Stimulated activated CD4-positive, alpha-beta T cell treated with anti-CD3 and anti-CD28 coated beads, Interleukin-15, amount 100 ng/mL, for 48 hours (primary cell): ENCODE measurements at regions not wholly inside any gene's neighbourhood (a gene's known extent, or its start where the extent isn't known, plus 50 kb on each side); places are given as distances from the start of the nearest gene placed in this dataset.

Experiments
- DNase-seq, 2 donors: peaks; one replicate each; pipeline ENCODE4 v3.0.0-alpha.2; 2020; ENCODE audit warnings: low read depth in 2 of 2

DNA sequence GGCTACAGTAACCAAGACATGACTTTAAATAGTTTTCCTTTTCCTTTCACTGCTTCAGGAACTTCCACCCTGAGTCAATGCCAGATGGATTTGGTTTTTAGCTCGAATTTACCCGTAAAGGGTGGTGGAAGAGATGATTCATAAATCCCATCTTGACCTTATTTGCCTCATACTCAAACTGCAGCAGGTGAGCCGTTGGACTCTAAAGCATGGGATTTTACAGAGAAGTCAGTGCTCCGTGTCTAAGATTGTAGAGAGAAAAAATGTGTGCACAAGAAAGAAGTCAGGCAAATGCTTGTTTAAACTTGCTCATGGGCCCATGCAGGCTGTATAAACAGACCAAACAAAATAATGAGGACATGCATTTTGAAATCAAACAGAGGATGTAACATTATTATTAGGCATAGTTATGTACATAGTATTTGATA, 369.7 kb upstream of the TRIB2 start:
- no peak for DNase-seq

DNA sequence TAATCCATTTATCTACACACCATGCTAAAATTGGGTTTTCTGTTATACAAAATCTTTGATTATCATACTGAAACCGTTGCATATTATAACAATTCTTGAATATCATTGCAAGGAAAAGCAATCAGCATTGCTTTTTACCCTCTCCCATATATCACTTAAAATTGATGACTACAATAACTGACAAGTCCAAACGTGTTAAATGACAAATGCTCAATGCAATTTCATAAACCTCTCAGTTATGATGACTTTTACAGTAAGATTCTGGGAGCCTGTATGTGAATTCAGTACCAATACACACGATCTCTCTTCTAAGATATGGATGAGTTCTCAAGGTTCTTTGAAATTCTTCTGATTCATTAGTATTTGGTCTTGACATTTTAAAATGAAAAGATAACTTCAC, 368.5 kb upstream of the TRIB2 start:
- no peak for DNase-seq

- no peak for DNase-seq
These were observed 365.9 kb upstream of the TRIB2 start for GRCh38 chr2:12350821-12351220.

DNA sequence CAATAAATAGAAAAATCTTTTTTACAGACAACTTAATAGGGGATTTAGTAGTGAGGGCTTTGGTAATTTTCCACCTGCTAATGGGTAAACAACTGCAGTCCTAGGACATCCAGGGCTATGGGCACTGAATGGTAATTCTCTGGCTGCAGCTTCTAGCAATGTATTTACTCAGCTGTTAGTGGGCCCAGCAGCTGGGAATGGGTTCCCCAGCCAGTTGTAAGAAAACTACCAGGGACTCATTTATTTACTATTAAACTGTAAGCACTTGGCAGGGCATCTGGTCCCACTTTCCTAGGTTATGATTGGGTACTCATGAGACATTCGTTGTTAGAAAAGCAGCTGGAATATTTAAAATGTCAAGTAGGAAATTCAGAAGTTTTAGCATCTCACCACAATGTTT, 363.8 kb upstream of the TRIB2 start:
- DNase-seq = no peak

DNA sequence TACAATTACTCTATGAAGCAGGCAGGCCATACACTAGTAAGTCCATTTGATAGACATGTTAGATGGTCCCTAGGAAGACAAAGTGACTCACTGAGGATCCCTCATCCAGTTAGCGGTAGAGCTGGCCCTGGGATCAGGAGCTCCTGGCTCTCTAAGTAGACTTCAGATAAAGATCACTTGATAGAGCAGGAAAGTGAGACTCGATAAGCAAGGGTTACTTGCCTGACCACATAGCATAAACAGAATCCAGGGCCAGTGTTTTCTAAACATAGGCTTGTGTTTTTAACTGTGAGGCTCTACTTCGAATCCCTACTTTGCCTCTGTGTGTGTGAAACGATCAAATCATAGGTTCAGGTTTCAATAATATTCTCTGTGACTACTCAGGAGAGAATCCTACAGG, 355.2 kb upstream of the TRIB2 start:
- DNase-seq = no peak

DNA sequence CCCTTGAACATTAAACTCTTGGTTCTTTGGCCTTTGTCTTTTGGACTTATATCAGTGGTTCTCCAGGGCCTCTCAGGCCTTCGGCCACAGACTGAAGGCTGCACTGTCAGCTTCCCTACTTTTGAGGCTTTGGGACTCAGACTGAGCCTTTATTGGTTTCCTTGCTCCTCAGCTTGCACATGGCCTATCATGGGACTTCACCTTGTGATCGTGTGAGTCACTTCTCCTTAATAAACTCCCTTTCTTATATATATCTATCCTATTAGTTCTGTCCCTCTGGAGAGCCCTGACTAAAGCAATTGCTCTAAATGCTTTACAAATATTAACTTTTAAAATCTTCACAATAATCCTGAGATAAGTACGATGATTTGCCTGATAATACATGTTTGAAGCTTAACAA, 353.6 kb upstream of the TRIB2 start:
- DNase-seq = no peak

GRCh38 chr2:12363569-12363968, 353.2 kb upstream of the TRIB2 start:
- no peak for DNase-seq

DNA sequence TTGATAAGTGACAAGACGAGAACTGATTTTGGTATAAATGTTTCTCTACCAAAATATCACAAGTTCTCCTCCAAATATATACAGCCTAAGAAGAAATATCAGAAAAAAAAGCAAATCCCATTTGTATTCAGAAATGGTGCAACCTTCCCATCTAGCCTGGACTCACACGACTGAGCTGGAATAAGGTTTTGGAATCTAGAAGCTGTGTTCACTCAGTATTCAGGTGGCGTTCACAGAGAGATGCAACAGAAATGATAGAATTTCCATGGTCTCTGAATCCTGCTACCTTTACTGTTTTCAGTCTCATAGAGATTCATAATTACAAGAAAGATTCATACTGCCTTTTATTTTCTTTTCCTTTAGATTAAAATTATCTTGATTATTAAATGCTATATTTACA, 347.2 kb upstream of the TRIB2 start:
- no peak for DNase-seq

DNA sequence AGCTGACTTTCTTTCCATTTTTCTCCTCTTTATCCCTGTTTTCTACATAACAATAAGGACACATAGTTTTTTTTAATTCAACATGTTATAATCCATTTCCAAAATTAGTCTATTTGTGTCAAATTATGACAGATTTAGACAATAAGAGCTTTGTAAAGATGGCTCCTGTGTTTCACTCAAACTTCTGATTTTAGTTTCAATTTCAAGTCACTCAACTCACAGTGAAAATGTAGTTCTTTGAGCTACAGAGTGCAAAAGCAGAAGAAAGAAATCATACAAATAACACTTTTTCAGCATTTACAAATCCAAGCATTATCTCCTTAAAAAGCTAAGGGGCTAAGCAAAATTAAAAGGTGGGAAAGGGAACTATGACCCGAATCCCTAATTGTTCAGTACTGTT, 340.7 kb upstream of the TRIB2 start:
- no peak for DNase-seq

DNA sequence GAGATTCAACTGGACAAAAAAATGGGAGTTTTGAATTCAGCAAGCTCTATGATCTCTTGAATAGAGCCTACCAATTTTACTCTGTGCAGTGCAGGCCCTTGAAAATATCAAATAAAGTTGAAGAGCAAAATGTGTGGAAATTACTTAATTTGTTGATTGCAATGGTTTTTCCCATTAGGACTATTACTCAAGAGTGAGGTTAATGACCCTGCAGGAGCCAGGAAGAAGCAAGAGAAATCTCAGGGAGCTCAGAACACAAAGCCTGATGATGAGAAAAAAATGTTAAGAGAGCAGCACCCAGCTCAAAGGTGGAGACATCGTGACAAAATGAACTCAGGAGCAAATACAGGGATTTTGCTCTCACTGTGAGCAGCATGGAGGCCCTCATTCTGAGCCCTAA, 337.6 kb upstream of the TRIB2 start:
- no peak for DNase-seq

DNA sequence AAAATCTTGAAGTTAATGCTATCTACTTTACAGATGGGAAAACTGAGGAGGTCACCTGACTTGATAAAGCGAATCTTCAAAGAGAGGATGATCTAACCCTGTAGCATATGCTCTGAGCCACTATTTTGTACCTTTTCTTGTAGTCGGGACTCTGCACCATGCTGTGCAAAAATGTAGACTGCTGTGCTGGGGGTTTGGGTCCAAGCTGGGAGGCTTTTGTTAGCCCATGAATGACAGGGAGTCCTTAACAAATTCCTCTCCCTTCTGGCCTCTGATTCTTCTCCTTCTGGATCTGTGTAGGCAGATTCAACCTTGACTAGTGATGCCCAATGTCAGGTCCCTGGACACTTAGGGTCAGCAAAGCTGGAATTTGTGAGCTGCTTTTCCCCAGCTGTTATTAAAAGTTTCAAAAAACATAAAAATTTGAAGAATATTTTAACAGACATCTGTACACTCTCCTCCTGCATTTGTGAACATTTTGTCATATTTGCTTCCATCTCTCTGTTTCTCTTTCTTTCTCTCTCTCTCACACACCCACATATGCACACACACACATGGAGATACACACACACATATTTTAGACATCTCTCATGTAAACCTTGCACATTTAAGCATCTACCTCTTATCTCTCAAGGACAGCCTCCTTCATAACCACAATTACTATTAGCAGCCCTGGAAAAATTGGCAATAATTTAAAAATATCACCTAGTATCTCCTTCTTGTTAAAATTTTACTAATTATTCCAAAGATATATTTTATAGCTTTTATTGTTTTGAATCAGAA, 335.0 kb upstream of the TRIB2 start:
- DNase-seq = no peak

DNA sequence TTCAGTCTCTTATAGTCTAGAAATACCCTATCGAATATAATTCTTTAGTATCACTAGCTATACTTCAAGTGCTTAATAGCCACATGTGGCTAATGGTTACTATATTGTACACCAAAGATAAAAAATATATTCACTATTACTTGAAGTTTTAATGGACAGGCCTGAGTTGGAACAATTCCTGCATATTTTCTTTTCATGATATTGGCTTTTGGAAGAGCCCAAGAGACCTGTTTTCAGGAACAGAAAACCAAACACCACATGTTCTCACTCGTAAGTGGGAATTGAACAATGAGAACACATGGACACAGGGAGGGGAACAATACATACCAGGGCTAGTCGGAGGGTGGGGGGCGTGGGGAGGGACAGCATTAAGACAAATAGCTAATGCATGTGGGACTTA, 334.4 kb upstream of the TRIB2 start:
- no peak for DNase-seq

- DNase-seq = no peak
These were observed 327.2 kb upstream of the TRIB2 start for GRCh38 chr2:12389344-12390045.

DNA sequence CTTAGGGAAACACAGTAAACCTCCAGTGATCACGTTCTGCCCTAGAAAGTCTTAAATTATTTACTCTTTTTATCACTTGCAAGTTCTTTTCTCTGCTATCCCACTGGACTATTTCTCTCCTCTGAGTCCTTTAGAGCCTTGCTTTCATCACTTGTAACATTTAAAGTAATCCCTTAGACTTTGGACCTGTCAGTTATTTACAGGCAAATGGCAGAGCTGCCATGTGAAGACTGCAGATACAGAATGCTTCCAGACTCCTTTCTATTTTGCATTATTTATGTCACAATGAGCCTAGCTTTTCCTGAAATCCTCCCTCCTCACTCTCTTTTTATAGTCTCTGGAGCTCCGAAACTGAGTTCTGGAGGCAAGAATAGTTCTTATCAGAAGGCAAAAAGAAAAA, 325.6 kb upstream of the TRIB2 start:
- no peak for DNase-seq

- no peak for DNase-seq
These were observed 320.0 kb upstream of the TRIB2 start for GRCh38 chr2:12396699-12397098.

- DNase-seq = no peak
These were observed 318.9 kb upstream of the TRIB2 start for GRCh38 chr2:12397854-12398253.

DNA sequence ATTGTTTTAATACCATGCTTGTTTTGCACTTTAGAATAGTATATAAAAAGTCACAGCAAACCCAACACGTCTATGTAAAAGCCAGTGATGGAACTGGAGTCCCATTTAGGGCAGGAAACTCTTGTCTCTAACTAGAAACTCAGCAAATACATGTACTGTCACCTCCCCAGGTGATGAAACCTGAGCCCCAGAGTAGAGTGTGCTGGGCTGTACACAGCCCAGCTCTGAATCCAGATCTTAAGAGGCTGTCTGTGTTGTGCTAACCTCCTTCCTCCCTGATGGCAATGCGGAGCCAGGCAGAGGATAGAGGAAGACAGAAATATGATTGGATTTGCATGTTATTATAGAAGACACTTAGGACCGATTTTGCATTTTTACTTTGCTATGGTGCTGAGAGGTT, 317.5 kb upstream of the TRIB2 start:
- DNase-seq = no peak

GRCh38 chr2:12400543-12400942, 316.2 kb upstream of the TRIB2 start:
- DNase-seq = no peak

GRCh38 chr2:12402440-12403139, 314.1 kb upstream of the TRIB2 start:
- DNase-seq = no peak

DNA sequence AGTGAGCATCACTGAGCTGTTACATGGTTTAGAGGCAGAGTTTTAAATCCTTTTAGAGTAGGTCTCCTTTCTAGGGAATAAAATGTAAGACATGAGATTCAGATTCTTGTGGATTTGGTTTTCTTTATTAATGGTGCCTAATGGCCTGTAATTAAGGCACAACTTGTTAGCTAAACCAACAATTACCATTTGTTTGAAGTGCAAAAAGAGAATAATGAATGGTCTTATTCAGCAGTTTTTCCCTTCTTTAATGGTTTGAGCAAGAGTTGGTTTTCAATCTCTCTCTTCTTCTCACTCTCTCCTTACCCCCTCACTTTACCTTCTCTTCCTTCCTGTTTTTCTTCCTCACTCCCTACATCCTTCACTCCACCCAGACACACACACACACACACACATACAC, 312.2 kb upstream of the TRIB2 start:
- DNase-seq = no peak

DNA sequence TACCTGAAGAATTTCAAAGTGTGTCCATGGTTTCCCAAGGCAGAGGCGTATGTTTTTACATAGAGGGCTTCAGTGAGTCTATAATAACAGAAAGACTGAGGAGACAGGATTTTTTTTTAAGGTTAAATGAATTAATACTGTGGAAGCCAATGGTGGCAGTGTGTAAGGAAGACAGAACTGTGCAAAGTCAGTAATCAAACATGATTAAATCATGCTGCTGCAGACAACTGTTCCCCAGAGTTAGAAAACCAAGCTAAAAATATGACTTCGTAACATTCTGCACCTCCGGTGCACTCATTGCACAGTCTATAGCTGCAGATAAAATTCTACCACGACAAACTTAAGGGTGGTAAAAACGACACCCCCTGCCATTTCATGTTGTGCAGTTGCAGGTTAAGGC, 309.6 kb upstream of the TRIB2 start:
- no peak for DNase-seq

DNA sequence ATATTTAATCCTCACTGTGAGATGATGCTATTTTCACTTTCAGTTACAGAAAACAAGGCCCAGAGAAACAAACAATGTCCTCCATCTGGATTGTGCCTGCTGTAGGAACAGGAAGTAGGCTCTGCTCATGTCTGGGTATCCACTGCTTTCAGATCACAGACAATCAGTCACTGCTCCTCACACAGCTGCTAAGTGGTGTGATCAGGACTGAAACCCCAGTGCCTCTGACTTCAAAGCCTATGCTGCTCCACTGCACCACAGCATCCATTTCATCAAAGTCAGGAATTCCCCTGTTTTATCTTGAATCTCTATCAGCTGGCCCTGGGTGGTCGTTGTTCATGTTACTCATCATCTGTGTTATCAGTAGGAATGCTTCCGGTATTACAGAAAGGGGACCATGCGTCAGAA, 303.8 kb upstream of the TRIB2 start:
- DNase-seq = peak in 1 of 2 donors; percentile 29

DNA sequence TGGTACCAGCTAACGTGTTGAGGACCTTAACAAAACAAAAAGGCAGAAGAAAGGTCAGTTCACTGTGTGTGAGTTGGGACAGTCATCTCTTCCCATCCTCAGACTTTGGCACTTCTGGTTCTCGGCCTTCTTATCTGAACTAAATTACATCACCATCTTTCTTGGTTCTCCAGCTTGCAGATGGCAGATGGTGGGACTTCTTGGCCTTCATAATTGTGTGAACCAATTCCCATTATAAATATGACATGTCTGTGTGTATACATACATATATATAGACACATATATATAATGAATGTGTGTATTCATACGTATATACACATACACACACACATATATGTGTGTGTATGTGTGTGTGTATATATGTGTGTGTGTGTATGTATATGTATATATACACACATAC, 301.2 kb upstream of the TRIB2 start:
- no peak for DNase-seq
